ENCODE measurements at regions not wholly inside any gene's neighbourhood (a gene's known extent, or its start where the extent isn't known, plus 50 kb on each side); places are given as distances from the start of the nearest gene placed in this dataset.
"Not testable (repeated sequence)": the region's sequence is repeated elsewhere in the genome, so short reads cannot be mapped to it uniquely, and the experiment has no call there.

GRCh38 chr2:215862351-215862771, 151.0 kb downstream of the MREG start:
- H3K4me3 ChIP-seq (ENCODE audit: low read depth, low read length), result no peak overlapping the region
- no peak for TF ChIP-seq CTCF (IDR thresholded peaks at IDR 0.05; ENCODE audit: low read depth, low read length)

- no peak for TF ChIP-seq CTCF (IDR thresholded peaks at IDR 0.05; ENCODE audit: low read depth, low read length)
Observed at GRCh38 chr2:215861607-215862350, 151.6 kb downstream of the MREG start.

GRCh38 chr2:215856080-215856479, 157.3 kb downstream of the MREG start:
- H3K4me3 ChIP-seq (ENCODE audit: low read depth, low read length), result no peak overlapping the region
- TF ChIP-seq CTCF (IDR thresholded peaks at IDR 0.05; ENCODE audit: low read depth, low read length), result no peak

More at GRCh38 chr2:215861607-215862350, 151.6 kb downstream of the MREG start:
- H3K4me3 ChIP-seq (ENCODE audit: low read depth, low read length), result no peak overlapping the region

GRCh38 chr2:215855308-215855707, 158.0 kb downstream of the MREG start:
- not testable (repeated sequence) for H3K4me3 ChIP-seq (ENCODE audit: low read depth, low read length)

GRCh38 chr2:215854008-215854407, 159.3 kb downstream of the MREG start:
- no peak overlapping the region for H3K4me3 ChIP-seq (ENCODE audit: low read depth, low read length)
- no peak for TF ChIP-seq CTCF (IDR thresholded peaks at IDR 0.05; ENCODE audit: low read depth, low read length)

GRCh38 chr2:215851696-215852095, 161.7 kb downstream of the MREG start:
- no peak for TF ChIP-seq CTCF (IDR thresholded peaks at IDR 0.05; ENCODE audit: low read depth, low read length)
- no peak overlapping the region for H3K4me3 ChIP-seq (ENCODE audit: low read depth, low read length)

GRCh38 chr2:215851082-215851481, 162.3 kb downstream of the MREG start:
- H3K4me3 ChIP-seq (ENCODE audit: low read depth, low read length), result no peak overlapping the region
- no peak for TF ChIP-seq CTCF (IDR thresholded peaks at IDR 0.05; ENCODE audit: low read depth, low read length)

GRCh38 chr2:215850380-215850779, 163.0 kb downstream of the MREG start:
- no peak overlapping the region for H3K4me3 ChIP-seq (ENCODE audit: low read depth, low read length)
- TF ChIP-seq CTCF (IDR thresholded peaks at IDR 0.05; ENCODE audit: low read depth, low read length), result no peak

Data from WI38 (cell line).